Mucosa of rectum (tissue), 2 donors: ENCODE measurements at regions not wholly inside any gene's neighbourhood (a gene's known extent, or its start where the extent isn't known, plus 50 kb on each side); places are given as distances from the start of the nearest gene placed in this dataset.

Source experiments
- H3K27ac ChIP-seq, 2 donors: one replicate each; pipeline ENCODE4 v1.7.0; 2013; ENCODE audit warnings: inconsistent platforms in 2 of 2, low read depth in 2 of 2, low read length in 2 of 2
- H3K27me3 ChIP-seq, 2 donors: one replicate each; pipeline ENCODE4 v1.7.0; 2013; ENCODE audit warnings: low read length in 2 of 2; ENCODE audit not compliant: control insufficient read depth in 2 of 2, insufficient read depth in 2 of 2
- H3K36me3 ChIP-seq, 2 donors: one replicate each; pipeline ENCODE4 v1.7.0; 2013; ENCODE audit warnings: low read length in 2 of 2; ENCODE audit not compliant: control insufficient read depth in 2 of 2, insufficient read depth in 2 of 2
- H3K4me1 ChIP-seq, 2 donors: one replicate each; pipeline ENCODE4 v1.7.0; 2013; ENCODE audit warnings: low read length in 2 of 2, mild to moderate bottlenecking in 1 of 2; ENCODE audit not compliant: control insufficient read depth in 2 of 2, insufficient read depth in 2 of 2
- H3K4me3 ChIP-seq, 2 donors: one replicate each; pipeline ENCODE4 v1.7.0; 2013; ENCODE audit warnings: low read length in 2 of 2
- H3K9ac ChIP-seq, 2 donors: one replicate each; pipeline ENCODE4 v1.7.0; 2013; ENCODE audit warnings: low read length in 2 of 2, low read depth in 1 of 2, mild to moderate bottlenecking in 1 of 2
- H3K9me3 ChIP-seq, 2 donors: one replicate each; pipeline ENCODE4 v1.7.0; 2013; ENCODE audit warnings: low read length in 2 of 2; ENCODE audit not compliant: control insufficient read depth in 2 of 2
- donor health status: healthy.
- donor health status: Normal muscosa, but diverticular disease.

- Histone ChIP-seq H3K27ac (no peak overlapping the region), H3K4me1 (no peaks in the 10 kb centered on the region), H3K9me3 (no peaks in the 10 kb centered on the region), H3K9ac (no peak overlapping the region), H3K27me3 (no peaks in the 10 kb centered on the region), H3K36me3 (no peaks in the 10 kb centered on the region), H3K4me3 (no peak overlapping the region)
Observed at GRCh38 chr3:73797311-73797710, 172.6 kb upstream of the PDZRN3 start.

GRCh38 chr3:73796382-73796781, 171.6 kb upstream of the PDZRN3 start:
- no peak overlapping the region for H3K9ac ChIP-seq
- H3K4me3 ChIP-seq, result no peak overlapping the region
- H3K27me3 ChIP-seq, result no peaks in the 10 kb centered on the region
- no peaks in the 10 kb centered on the region for H3K4me1 ChIP-seq
- no peaks in the 10 kb centered on the region for H3K9me3 ChIP-seq
- H3K36me3 ChIP-seq, result no peaks in the 10 kb centered on the region
- no peak overlapping the region for H3K27ac ChIP-seq

- Histone ChIP-seq H3K4me3 (no peak overlapping the region), H3K4me1 (no peaks in the 10 kb centered on the region), H3K27me3 (no peaks in the 10 kb centered on the region), H3K36me3 (no peaks in the 10 kb centered on the region), H3K9me3 (no peaks in the 10 kb centered on the region), H3K9ac (no peak overlapping the region), H3K27ac (no peak overlapping the region)
Observed at GRCh38 chr3:73791356-73791755, 166.6 kb upstream of the PDZRN3 start.

- Histone ChIP-seq H3K4me3 (no peak overlapping the region), H3K36me3 (no peaks in the 10 kb centered on the region), H3K27me3 (no peaks in the 10 kb centered on the region), H3K4me1 (no peaks in the 10 kb centered on the region), H3K9ac (no peak overlapping the region), H3K9me3 (no peaks in the 10 kb centered on the region), H3K27ac (no peak overlapping the region)
Observed at GRCh38 chr3:73789825-73790444, 165.2 kb upstream of the PDZRN3 start.

- Histone ChIP-seq H3K36me3 (no peaks in the 10 kb centered on the region), H3K27me3 (no peaks in the 10 kb centered on the region)
Observed at GRCh38 chr3:73787620-73788019, 162.9 kb upstream of the PDZRN3 start.

GRCh38 chr3:73786998-73787397, 162.3 kb upstream of the PDZRN3 start:
- H3K4me1 ChIP-seq, result no peaks in the 10 kb centered on the region
- no peak overlapping the region for H3K9ac ChIP-seq
- H3K27ac ChIP-seq, result no peak overlapping the region
- H3K36me3 ChIP-seq, result no peaks in the 10 kb centered on the region
- no peak overlapping the region for H3K4me3 ChIP-seq
- no peaks in the 10 kb centered on the region for H3K9me3 ChIP-seq
- H3K27me3 ChIP-seq, result no peaks in the 10 kb centered on the region

More at GRCh38 chr3:73787620-73788019, 162.9 kb upstream of the PDZRN3 start:
- H3K4me3 ChIP-seq, result no peak overlapping the region
- H3K9ac ChIP-seq, result no peak overlapping the region
- no peak overlapping the region for H3K27ac ChIP-seq
- H3K9me3 ChIP-seq, result no peaks in the 10 kb centered on the region
- no peaks in the 10 kb centered on the region for H3K4me1 ChIP-seq

- Histone ChIP-seq H3K4me3 (no peak overlapping the region), H3K9me3 (no peaks in the 10 kb centered on the region), H3K4me1 (no peaks in the 10 kb centered on the region), H3K36me3 (no peaks in the 10 kb centered on the region), H3K27ac (no peak overlapping the region), H3K9ac (no peak overlapping the region), H3K27me3 (no peaks in the 10 kb centered on the region)
Observed at GRCh38 chr3:73786321-73786807, 161.6 kb upstream of the PDZRN3 start.

- no peak overlapping the region for H3K27ac ChIP-seq
- no peak overlapping the region for H3K4me3 ChIP-seq
- H3K36me3 ChIP-seq, result no peaks in the 10 kb centered on the region
- H3K27me3 ChIP-seq, result no peaks in the 10 kb centered on the region
- H3K4me1 ChIP-seq, result no peaks in the 10 kb centered on the region
- no peak overlapping the region for H3K9ac ChIP-seq
- H3K9me3 ChIP-seq, result no peaks in the 10 kb centered on the region
Observed at GRCh38 chr3:73784686-73785392, 160.1 kb upstream of the PDZRN3 start.

- no peak overlapping the region for H3K9ac ChIP-seq
- no peaks in the 10 kb centered on the region for H3K9me3 ChIP-seq
- H3K27me3 ChIP-seq, result no peaks in the 10 kb centered on the region
- no peak overlapping the region for H3K27ac ChIP-seq
- no peaks in the 10 kb centered on the region for H3K4me1 ChIP-seq
- no peaks in the 10 kb centered on the region for H3K36me3 ChIP-seq
- H3K4me3 ChIP-seq, result no peak overlapping the region
Observed at GRCh38 chr3:73783811-73784210, 159.1 kb upstream of the PDZRN3 start.

GRCh38 chr3:73781541-73781940, 156.8 kb upstream of the PDZRN3 start:
- Histone ChIP-seq H3K27ac (no peak overlapping the region), H3K9ac (no peak overlapping the region), H3K4me3 (no peak overlapping the region), H3K27me3 (no peaks in the 10 kb centered on the region), H3K9me3 (no peaks in the 10 kb centered on the region), H3K36me3 (no peaks in the 10 kb centered on the region), H3K4me1 (no peaks in the 10 kb centered on the region)
